GM23338 (cell line): ENCODE measurements at regions not wholly inside any gene's neighbourhood (a gene's known extent, or its start where the extent isn't known, plus 50 kb on each side); places are given as distances from the start of the nearest gene placed in this dataset.

Experiments used
- ATAC-seq: fragments of 200-7000 bp; cut with Tn5 transposase; 3 replicates; pipeline ENCODE4 v1.9.1; 2020
- DNase-seq: peaks from one replicate; pipeline ENCODE4 v3.0.0-alpha.2; 2015; ENCODE audit warnings: low spot score
- H2AFZ ChIP-seq: fragments of 200-600 bp; sonication (generic); 2 replicates; pipeline ENCODE4 v1.8.0; 2016; ENCODE audit warnings: antibody characterized with exemption, mild to moderate bottlenecking, moderate library complexity
- H3F3A ChIP-seq: fragments of 200-600 bp; sonication (generic); replicated peaks from 2 replicates; pipeline ENCODE4 v1.8.0; 2017; ENCODE audit warnings: antibody characterized with exemption, mixed run types, low read depth
- H3K27ac ChIP-seq: fragments of 200-600 bp; sonication (generic); 2 replicates; pipeline ENCODE4 v1.6.1; 2016; ENCODE audit warnings: low read depth
- H3K27me3 ChIP-seq: fragments of 200-600 bp; sonication (generic); 2 replicates; pipeline ENCODE4 v1.8.0; 2016; ENCODE audit warnings: mild to moderate bottlenecking, mixed run types, moderate library complexity; ENCODE audit not compliant: insufficient read depth
- H3K36me3 ChIP-seq: fragments of 200-600 bp; sonication (generic); 2 replicates; pipeline ENCODE4 v1.8.0; 2016; ENCODE audit warnings: mild to moderate bottlenecking; ENCODE audit not compliant: insufficient read depth
- H3K4me1 ChIP-seq: fragments of 200-600 bp; sonication (generic); 2 replicates; pipeline ENCODE4 v1.8.0; 2016; ENCODE audit warnings: mild to moderate bottlenecking, moderate library complexity; ENCODE audit not compliant: insufficient read depth
- H3K4me2 ChIP-seq: fragments of 200-600 bp; sonication (generic); 2 replicates; pipeline ENCODE4 v1.7.1; 2017; ENCODE audit warnings: mixed run types
- H3K4me3 ChIP-seq: fragments of 200-600 bp; sonication (generic); 2 replicates; pipeline ENCODE4 v1.6.1; 2016; ENCODE audit warnings: mixed run types
- H3K79me2 ChIP-seq: fragments of 200-600 bp; sonication (generic); replicated peaks from 2 replicates; pipeline ENCODE4 v1.8.0; 2017; ENCODE audit warnings: mild to moderate bottlenecking; ENCODE audit not compliant: insufficient read depth
- H3K9me2 ChIP-seq: fragments of 200-600 bp; sonication (generic); 2 replicates; pipeline ENCODE4 v1.8.0; 2017; ENCODE audit not compliant: insufficient read depth
- H4K20me1 ChIP-seq: fragments of 200-600 bp; sonication (generic); replicated peaks from 2 replicates; pipeline ENCODE4 v1.8.0; 2017; ENCODE audit warnings: mild to moderate bottlenecking; ENCODE audit not compliant: insufficient read depth
- H3K27ac Mint-ChIP-seq: 2 replicates; pipeline ENCODE4 v1.8.0; 2020; ENCODE audit warnings: inconsistent platforms, mild to moderate bottlenecking, moderate library complexity, mixed read lengths
- H3K27me3 Mint-ChIP-seq: 3 replicates; pipeline ENCODE4 v1.8.0; 2022; ENCODE audit warnings: low read depth, mild to moderate bottlenecking, moderate library complexity, mixed read lengths, inconsistent platforms; ENCODE audit not compliant: insufficient read depth, poor library complexity
- H3K36me3 Mint-ChIP-seq: 3 replicates; pipeline ENCODE4 v1.8.0; 2021; ENCODE audit warnings: low read depth, mild to moderate bottlenecking, inconsistent platforms, moderate library complexity, mixed read lengths
- H3K4me1 Mint-ChIP-seq: 3 replicates; pipeline ENCODE4 v1.8.0; 2020; ENCODE audit warnings: mild to moderate bottlenecking, inconsistent platforms, mixed read lengths
- H3K4me3 Mint-ChIP-seq: 3 replicates; pipeline ENCODE4 v1.8.0; 2021; ENCODE audit warnings: moderate library complexity, mild to moderate bottlenecking, inconsistent platforms, mixed read lengths
- H3K9me3 Mint-ChIP-seq: 3 replicates; pipeline ENCODE4 v1.8.0; 2020; ENCODE audit warnings: moderate library complexity, mild to moderate bottlenecking, inconsistent platforms, mixed read lengths
- CREB1 ChIP-seq: fragments of 250-450 bp; sonication (Bioruptor Pico); IDR thresholded peaks from 2 replicates; pipeline ENCODE4 v1.5.0; 2020; ENCODE audit warnings: low read depth, mild to moderate bottlenecking, moderate library complexity
- CTCF ChIP-seq, 2 experiments: fragments of 200-600 bp in 1 of 2; sonication (generic) in 1 of 2; conservative IDR thresholded peaks; 2 replicates each; pipeline versions ENCODE4 v1.5.1 to v1.6.1; 2016 to 2017; ENCODE audit warnings: antibody characterized with exemption in 2 of 2, low read depth in 2 of 2, mild to moderate bottlenecking in 2 of 2, moderate library complexity in 1 of 2
- ETS1 ChIP-seq: IDR thresholded peaks from 2 replicates; pipeline ENCODE4 v1.6.1; 2016; ENCODE audit warnings: antibody characterized with exemption
- EZH2 ChIP-seq: fragments of 200-600 bp; sonication (generic); IDR thresholded peaks from one replicate; pipeline ENCODE4 v1.8.0; 2017; ENCODE audit warnings: antibody characterized with exemption, mild to moderate bottlenecking, low read depth; ENCODE audit not compliant: unreplicated experiment
- EZH2phosphoT487 ChIP-seq: fragments of 200-600 bp; sonication (generic); IDR thresholded peaks from one replicate; pipeline ENCODE4 v1.8.1; 2018; ENCODE audit warnings: antibody characterized with exemption; ENCODE audit not compliant: unreplicated experiment
- JUNB ChIP-seq: IDR thresholded peaks from one replicate; pipeline ENCODE4 v1.6.1; 2016; ENCODE audit warnings: antibody characterized with exemption; ENCODE audit not compliant: unreplicated experiment
- NANOG ChIP-seq: IDR thresholded peaks from 2 replicates; pipeline ENCODE4 v1.6.1; 2016; ENCODE audit warnings: antibody characterized with exemption, borderline replicate concordance
- POLR2AphosphoS5 ChIP-seq: IDR thresholded peaks from 2 replicates; pipeline ENCODE4 v1.6.1; 2016; ENCODE audit warnings: antibody characterized with exemption, low read depth
- REST ChIP-seq: IDR thresholded peaks from one replicate; pipeline ENCODE4 v1.6.1; 2018; ENCODE audit warnings: antibody characterized with exemption; ENCODE audit not compliant: unreplicated experiment
- STAT1 ChIP-seq: IDR thresholded peaks from one replicate; pipeline ENCODE4 v1.6.1; 2016; ENCODE audit warnings: antibody characterized with exemption; ENCODE audit not compliant: unreplicated experiment
- ZNF114 ChIP-seq: fragments of 250-450 bp; sonication (Bioruptor Pico); IDR thresholded peaks from 2 replicates; pipeline ENCODE4 v1.5.0; 2020; ENCODE audit warnings: mild to moderate bottlenecking, moderate library complexity
- ZNF331 ChIP-seq: fragments of 250-450 bp; sonication (Bioruptor Pico); IDR thresholded peaks from 2 replicates; pipeline ENCODE4 v1.5.0; 2020; ENCODE audit warnings: low read depth, mild to moderate bottlenecking, moderate library complexity
- ZNF462 ChIP-seq: fragments of 250-450 bp; sonication (Bioruptor Pico); IDR thresholded peaks from 2 replicates; pipeline ENCODE4 v1.5.0; 2020; ENCODE audit warnings: mild to moderate bottlenecking, moderate library complexity

GRCh38 chr12:90829044-90829443 is 125.9 kb downstream of the CCER1 start:
- Histone ChIP-seq H2AFZ (no peak overlapping the region), H3K4me2 (no peak overlapping the region), H3K27me3 (no peaks in the 10 kb centered on the region), H3K4me3 (no peak overlapping the region), H3K9me2 (0 out of 2 replicates have a peak, but pooled peaks cover 5% of the 10 kb centered on the region), H3K4me1 (no peaks in the 10 kb centered on the region), H3K79me2 (no peaks in the 10 kb centered on the region), H3K36me3 (no peaks in the 10 kb centered on the region), H4K20me1 (no peaks in the 10 kb centered on the region), H3K27ac (no peak overlapping the region), H3F3A (no peaks in the 10 kb centered on the region)
- Mint-ChIP-seq H3K27me3 (no peaks in the 10 kb centered on the region), H3K4me3 (no peak overlapping the region), H3K36me3 (no peaks in the 10 kb centered on the region), H3K9me3 (no peaks in the 10 kb centered on the region), H3K4me1 (no peaks in the 10 kb centered on the region), H3K27ac (no peak overlapping the region)
- no peak for TF ChIP-seq ZNF331 (CRISPR knock-in tag)
- no peak for TF ChIP-seq POLR2AphosphoS5
- no peak for TF ChIP-seq STAT1
- no peak for TF ChIP-seq ZNF462 (CRISPR knock-in tag)
- TF ChIP-seq REST: no peak
- TF ChIP-seq ZNF114 (CRISPR knock-in tag): no peak
- no peak for TF ChIP-seq CTCF (conservative IDR thresholded peaks at IDR 0.05; ENCODE audit: low read depth in 2 of 2)
- no peak for TF ChIP-seq JUNB
- no peak for TF ChIP-seq EZH2
- TF ChIP-seq EZH2phosphoT487: no peak
- TF ChIP-seq NANOG: no peak
- TF ChIP-seq ETS1: no peak
- TF ChIP-seq CREB1: no peak
- ATAC-seq: no peak
- no peak for DNase-seq
